ENCODE measurements at regions not wholly inside any gene's neighbourhood (a gene's known extent, or its start where the extent isn't known, plus 50 kb on each side); places are given as distances from the start of the nearest gene placed in this dataset.

DNA sequence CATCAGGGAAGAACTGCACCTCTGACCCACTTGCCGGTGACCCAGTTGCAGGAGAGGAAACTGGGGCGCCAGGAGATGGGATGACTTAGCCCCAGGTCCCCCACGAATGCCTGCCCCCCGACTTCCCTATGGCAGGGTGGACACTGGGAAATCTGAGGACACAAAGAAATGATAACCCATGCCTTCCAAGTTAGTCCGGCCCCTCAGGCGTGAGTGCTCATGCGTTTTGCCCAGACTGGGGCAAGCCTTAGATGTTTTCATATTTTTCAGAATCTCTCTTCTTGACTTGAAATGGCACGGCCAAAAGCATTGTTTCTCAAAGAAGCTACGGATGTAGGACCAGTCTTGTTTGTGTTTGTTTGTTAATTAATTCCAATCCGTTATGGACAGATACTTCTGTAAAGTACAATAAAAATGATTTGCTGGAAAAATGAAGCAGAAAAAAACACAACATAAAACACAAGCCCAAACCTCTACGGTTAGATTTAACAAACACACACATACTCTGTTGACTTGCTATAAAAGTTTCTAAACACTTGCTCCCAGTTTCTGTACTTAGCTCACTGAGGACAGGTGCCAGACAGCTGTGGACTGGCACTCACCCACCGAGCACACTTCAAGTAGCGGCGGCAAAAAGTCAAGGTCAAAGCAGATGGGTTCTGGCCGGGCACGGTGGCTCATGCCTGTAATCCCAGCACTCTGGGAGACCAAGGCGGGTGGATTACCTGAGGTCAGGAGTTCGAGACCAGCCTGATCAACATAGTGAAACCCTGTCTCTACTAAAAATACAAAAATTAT, 341.5 kb downstream of the BCOR start:
- TF ChIP-seq, protein P1, sequence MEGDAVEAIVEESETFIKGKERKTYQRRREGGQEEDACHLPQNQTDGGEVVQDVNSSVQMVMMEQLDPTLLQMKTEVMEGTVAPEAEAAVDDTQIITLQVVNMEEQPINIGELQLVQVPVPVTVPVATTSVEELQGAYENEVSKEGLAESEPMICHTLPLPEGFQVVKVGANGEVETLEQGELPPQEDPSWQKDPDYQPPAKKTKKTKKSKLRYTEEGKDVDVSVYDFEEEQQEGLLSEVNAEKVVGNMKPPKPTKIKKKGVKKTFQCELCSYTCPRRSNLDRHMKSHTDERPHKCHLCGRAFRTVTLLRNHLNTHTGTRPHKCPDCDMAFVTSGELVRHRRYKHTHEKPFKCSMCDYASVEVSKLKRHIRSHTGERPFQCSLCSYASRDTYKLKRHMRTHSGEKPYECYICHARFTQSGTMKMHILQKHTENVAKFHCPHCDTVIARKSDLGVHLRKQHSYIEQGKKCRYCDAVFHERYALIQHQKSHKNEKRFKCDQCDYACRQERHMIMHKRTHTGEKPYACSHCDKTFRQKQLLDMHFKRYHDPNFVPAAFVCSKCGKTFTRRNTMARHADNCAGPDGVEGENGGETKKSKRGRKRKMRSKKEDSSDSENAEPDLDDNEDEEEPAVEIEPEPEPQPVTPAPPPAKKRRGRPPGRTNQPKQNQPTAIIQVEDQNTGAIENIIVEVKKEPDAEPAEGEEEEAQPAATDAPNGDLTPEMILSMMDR (conservative IDR thresholded peaks at IDR 0.05; ENCODE audit: low read depth, low read length), result no peak
- no peak for TF ChIP-seq EZH2 (IDR thresholded peaks at IDR 0.05; ENCODE audit: low read length, unreplicated experiment)
- TF ChIP-seq EZH2phosphoT487 (IDR thresholded peaks at IDR 0.05; ENCODE audit: borderline replicate concordance, low read length), result no peak
